HAP-1 (cell line): ENCODE measurements at regions not wholly inside any gene's neighbourhood (a gene's known extent, or its start where the extent isn't known, plus 50 kb on each side); places are given as distances from the start of the nearest gene placed in this dataset.
A peak's percentile ranks its signal among the peaks of the same experiment; 100 is the strongest.
"Not testable (repeated sequence)": the region's sequence is repeated elsewhere in the genome, so short reads cannot be mapped to it uniquely, and the experiment has no call there.

Experiments
- DNase-seq, 2 experiments: peaks; one replicate each; pipeline ENCODE4 v3.0.0-alpha.2; 2016 to 2020; ENCODE audit warnings: low spot score in 2 of 2
- H3K27me3 ChIP-seq: fragments of 250-450 bp; sonication (Bioruptor Pico); 2 replicates; pipeline ENCODE4 v1.5.1; 2020; ENCODE audit warnings: low read depth, mild to moderate bottlenecking, moderate library complexity
- H3K36me3 ChIP-seq: fragments of 250-450 bp; sonication (Bioruptor Pico); replicated peaks from 2 replicates; pipeline ENCODE4 v1.5.1; 2020; ENCODE audit warnings: mild to moderate bottlenecking
- H3K4me1 ChIP-seq: fragments of 250-450 bp; sonication (Bioruptor Pico); 2 replicates; pipeline ENCODE4 v1.5.1; 2020; ENCODE audit warnings: mild to moderate bottlenecking
- H3K4me3 ChIP-seq: fragments of 250-450 bp; sonication (Bioruptor Pico); 2 replicates; pipeline ENCODE4 v1.5.1; 2020; ENCODE audit warnings: mild to moderate bottlenecking, moderate library complexity
- H3K9me3 ChIP-seq: fragments of 250-450 bp; sonication (Bioruptor Pico); 2 replicates; pipeline ENCODE4 v1.5.1; 2020; ENCODE audit warnings: mild to moderate bottlenecking, moderate library complexity
- in situ Hi-C: fragments of 300-500 bp; cut with MboI; formaldehyde crosslinking; loops from 3 replicates; pipeline ENCODE4 v1.14.3; 2020; ENCODE audit warnings: low sequenced_read_pairs, inconsistent platforms, mixed read lengths

DNA sequence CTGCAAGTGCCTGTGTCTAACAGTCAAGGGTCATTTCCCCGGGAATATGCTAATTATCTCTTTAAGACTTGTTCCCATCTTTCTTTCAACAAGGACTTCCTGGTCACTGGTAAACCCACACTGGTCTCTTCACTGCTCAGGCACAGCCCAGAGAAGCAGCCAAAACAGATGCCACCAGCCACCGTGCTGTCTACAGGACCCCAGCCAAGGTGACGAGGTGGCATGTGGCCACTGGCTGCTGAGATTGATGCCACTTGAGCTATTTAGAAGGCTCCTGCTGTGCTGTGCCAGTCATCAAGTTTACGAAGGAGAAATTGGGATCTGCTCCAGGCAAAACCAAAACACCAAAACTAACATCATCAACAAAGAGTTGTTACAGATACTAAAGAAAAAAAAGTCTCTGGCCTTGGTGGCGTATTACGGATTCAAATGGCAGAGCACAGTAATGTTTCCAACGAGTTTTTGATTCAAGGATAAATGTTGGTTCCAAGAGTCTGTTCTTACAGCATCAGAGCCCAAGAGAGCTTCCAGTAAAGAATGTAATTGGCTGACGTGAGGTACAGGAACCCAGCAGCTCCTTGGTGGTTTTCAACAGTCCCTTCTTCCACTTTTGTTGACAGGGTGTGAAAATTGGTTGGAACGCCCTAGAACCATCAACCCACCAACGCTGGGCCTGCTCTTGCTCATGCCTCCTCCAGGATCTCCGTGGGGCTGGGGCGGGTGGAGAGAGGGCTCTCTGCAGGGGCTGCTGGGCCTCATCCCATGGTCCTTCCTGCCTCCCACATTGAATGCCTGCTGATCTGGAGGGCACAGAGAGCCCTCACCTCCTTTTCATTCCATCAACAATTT lies 63.7 kb upstream of the ZCCHC2 start:
- DNase-seq: no peak
- in situ Hi-C loops: no loop called here
- peaks cover 7% of the 10 kb centered on the region for H3K4me1 ChIP-seq
- no peaks in the 10 kb centered on the region for H3K27me3 ChIP-seq
- no peaks in the 10 kb centered on the region for H3K36me3 ChIP-seq
- H3K4me3 ChIP-seq: no peak overlapping the region
- H3K9me3 ChIP-seq: no peaks in the 10 kb centered on the region

- DNase-seq: peak in 1 of 2 experiments; percentile 33
- Histone ChIP-seq H3K4me1 (peaks cover 7% of the 10 kb centered on the region), H3K9me3 (no peaks in the 10 kb centered on the region), H3K4me3 (no peak overlapping the region), H3K27me3 (no peaks in the 10 kb centered on the region), H3K36me3 (no peaks in the 10 kb centered on the region)
- in situ Hi-C loops: no loop called here
Measured at GRCh38 chr18:62460851-62461300, 61.9 kb upstream of the ZCCHC2 start.

GRCh38 chr18:62461591-62461990 lies 61.2 kb upstream of the ZCCHC2 start:
- in situ Hi-C loops: no loop called here
- no peaks in the 10 kb centered on the region for H3K9me3 ChIP-seq
- no peaks in the 10 kb centered on the region for H3K27me3 ChIP-seq
- DNase-seq: no peak
- H3K36me3 ChIP-seq: no peaks in the 10 kb centered on the region
- H3K4me3 ChIP-seq: no peak overlapping the region
- H3K4me1 ChIP-seq: peaks cover 7% of the 10 kb centered on the region

- Histone ChIP-seq H3K4me3 (no peak overlapping the region), H3K4me1 (peaks cover 7% of the 10 kb centered on the region), H3K36me3 (no peaks in the 10 kb centered on the region), H3K9me3 (0 out of 2 replicates have a peak, but pooled peaks cover 2% of the 10 kb centered on the region), H3K27me3 (no peaks in the 10 kb centered on the region)
- in situ Hi-C loops: no loop called here
- DNase-seq: no peak
Measured at GRCh38 chr18:62464266-62464665, 58.6 kb upstream of the ZCCHC2 start.

DNA sequence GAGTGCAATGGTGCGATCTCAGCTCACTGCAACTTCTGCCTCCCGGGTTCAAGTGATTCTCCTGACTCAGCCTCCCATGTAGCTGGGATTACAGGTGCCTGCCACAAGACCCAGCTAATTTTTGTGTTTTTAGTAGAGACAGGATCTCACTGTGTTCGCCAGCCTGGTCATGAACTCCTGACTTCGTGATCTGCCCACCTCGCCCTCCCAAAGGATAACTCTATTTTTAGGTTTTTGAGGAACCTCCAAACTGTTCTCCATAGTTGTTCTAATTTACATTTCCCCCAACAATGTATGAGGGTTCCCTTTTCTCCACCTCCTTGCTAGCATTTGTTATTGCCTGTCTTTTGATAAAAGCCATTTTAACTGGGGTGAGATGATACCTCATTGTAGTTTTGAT lies 53.7 kb upstream of the ZCCHC2 start:
- DNase-seq, H3K4me3 ChIP-seq, H3K36me3 ChIP-seq, H3K9me3 ChIP-seq, H3K27me3 ChIP-seq, in situ Hi-C loops, H3K4me1 ChIP-seq: not testable (repeated sequence)
